ENCODE measurements at regions not wholly inside any gene's neighbourhood (a gene's known extent, or its start where the extent isn't known, plus 50 kb on each side); places are given as distances from the start of the nearest gene placed in this dataset.
A peak's percentile ranks its signal among the peaks of the same experiment; 100 is the strongest.

- WGBS (ENCODE audit: insufficient coverage): 67% methylated on average over 1 of the region's 2 CpGs
- Histone ChIP-seq H3K4me1 (ENCODE audit: control insufficient read depth, insufficient read depth, low read length) (no peaks in the 10 kb centered on the region), H3K36me3 (ENCODE audit: control insufficient read depth, insufficient read depth, low read length) (no peaks in the 10 kb centered on the region), H3K9me3 (replicated peaks; ENCODE audit: control insufficient read depth, low read depth, low read length) (no peaks in the 10 kb centered on the region), H3K27me3 (ENCODE audit: control insufficient read depth, insufficient read depth, low read length) (no peaks in the 10 kb centered on the region), H3K27ac (ENCODE audit: low read length) (no peak overlapping the region), H3K4me3 (ENCODE audit: low read length) (no peak overlapping the region)
- no peak for DNase-seq
Measured at GRCh38 chr2:126392889-126393288, 263.1 kb upstream of the GYPC start.

GRCh38 chr2:126399001-126399400, 257.0 kb upstream of the GYPC start:
- no peak for DNase-seq
- Histone ChIP-seq H3K27me3 (ENCODE audit: control insufficient read depth, insufficient read depth, low read length) (no peaks in the 10 kb centered on the region), H3K9me3 (replicated peaks; ENCODE audit: control insufficient read depth, low read depth, low read length) (no peaks in the 10 kb centered on the region), H3K4me1 (ENCODE audit: control insufficient read depth, insufficient read depth, low read length) (no peaks in the 10 kb centered on the region), H3K4me3 (ENCODE audit: low read length) (no peak overlapping the region), H3K36me3 (ENCODE audit: control insufficient read depth, insufficient read depth, low read length) (no peaks in the 10 kb centered on the region), H3K27ac (ENCODE audit: low read length) (no peak overlapping the region)
- no CpG with 5 or more reads among the region's 2 CpGs for WGBS (ENCODE audit: insufficient coverage)

GRCh38 chr2:126403039-126403628, 252.8 kb upstream of the GYPC start:
- no peaks in the 10 kb centered on the region for H3K36me3 ChIP-seq (ENCODE audit: control insufficient read depth, insufficient read depth, low read length)
- peak; percentile 6 for DNase-seq
- H3K9me3 ChIP-seq (replicated peaks; ENCODE audit: control insufficient read depth, low read depth, low read length): no peaks in the 10 kb centered on the region
- H3K4me1 ChIP-seq (ENCODE audit: control insufficient read depth, insufficient read depth, low read length): no peaks in the 10 kb centered on the region
- H3K4me3 ChIP-seq (ENCODE audit: low read length): no peak overlapping the region
- WGBS (ENCODE audit: insufficient coverage): 82% methylated on average over 4 of the region's 5 CpGs
- H3K27me3 ChIP-seq (ENCODE audit: control insufficient read depth, insufficient read depth, low read length): no peaks in the 10 kb centered on the region
- no peak overlapping the region for H3K27ac ChIP-seq (ENCODE audit: low read length)

- no peaks in the 10 kb centered on the region for H3K9me3 ChIP-seq (replicated peaks; ENCODE audit: control insufficient read depth, low read depth, low read length)
- H3K4me1 ChIP-seq (ENCODE audit: control insufficient read depth, insufficient read depth, low read length): no peaks in the 10 kb centered on the region
- no peaks in the 10 kb centered on the region for H3K36me3 ChIP-seq (ENCODE audit: control insufficient read depth, insufficient read depth, low read length)
- 40% methylated on average over 1 of the region's 4 CpGs for WGBS (ENCODE audit: insufficient coverage)
- no peaks in the 10 kb centered on the region for H3K27me3 ChIP-seq (ENCODE audit: control insufficient read depth, insufficient read depth, low read length)
- H3K27ac ChIP-seq (ENCODE audit: low read length): no peak overlapping the region
- no peak overlapping the region for H3K4me3 ChIP-seq (ENCODE audit: low read length)
- no peak for DNase-seq
Measured at GRCh38 chr2:126406267-126406666, 249.7 kb upstream of the GYPC start.

- Histone ChIP-seq H3K36me3 (ENCODE audit: control insufficient read depth, insufficient read depth, low read length) (no peaks in the 10 kb centered on the region), H3K9me3 (replicated peaks; ENCODE audit: control insufficient read depth, low read depth, low read length) (no peaks in the 10 kb centered on the region), H3K27ac (ENCODE audit: low read length) (no peak overlapping the region), H3K4me3 (ENCODE audit: low read length) (no peak overlapping the region), H3K4me1 (ENCODE audit: control insufficient read depth, insufficient read depth, low read length) (no peaks in the 10 kb centered on the region), H3K27me3 (ENCODE audit: control insufficient read depth, insufficient read depth, low read length) (no peaks in the 10 kb centered on the region)
- DNase-seq: no peak
Measured at GRCh38 chr2:126408671-126409070, 247.3 kb upstream of the GYPC start.

- no CpG with 5 or more reads among the region's 3 CpGs for WGBS (ENCODE audit: insufficient coverage)
- no peaks in the 10 kb centered on the region for H3K4me1 ChIP-seq (ENCODE audit: control insufficient read depth, insufficient read depth, low read length)
- H3K27ac ChIP-seq (ENCODE audit: low read length): no peak overlapping the region
- H3K36me3 ChIP-seq (ENCODE audit: control insufficient read depth, insufficient read depth, low read length): no peaks in the 10 kb centered on the region
- DNase-seq: no peak
- no peaks in the 10 kb centered on the region for H3K27me3 ChIP-seq (ENCODE audit: control insufficient read depth, insufficient read depth, low read length)
- H3K9me3 ChIP-seq (replicated peaks; ENCODE audit: control insufficient read depth, low read depth, low read length): no peaks in the 10 kb centered on the region
- no peak overlapping the region for H3K4me3 ChIP-seq (ENCODE audit: low read length)
Measured at GRCh38 chr2:126409850-126410249, 246.1 kb upstream of the GYPC start.

GRCh38 chr2:126413079-126413478, 242.9 kb upstream of the GYPC start:
- Histone ChIP-seq H3K9me3 (replicated peaks; ENCODE audit: control insufficient read depth, low read depth, low read length) (no peaks in the 10 kb centered on the region), H3K27me3 (ENCODE audit: control insufficient read depth, insufficient read depth, low read length) (no peaks in the 10 kb centered on the region), H3K27ac (ENCODE audit: low read length) (no peak overlapping the region), H3K4me3 (ENCODE audit: low read length) (no peak overlapping the region), H3K36me3 (ENCODE audit: control insufficient read depth, insufficient read depth, low read length) (no peaks in the 10 kb centered on the region), H3K4me1 (ENCODE audit: control insufficient read depth, insufficient read depth, low read length) (no peaks in the 10 kb centered on the region)
- WGBS (ENCODE audit: insufficient coverage): no CpG with 5 or more reads among the region's 4 CpGs
- DNase-seq: no peak

- Histone ChIP-seq H3K4me1 (ENCODE audit: control insufficient read depth, insufficient read depth, low read length) (no peaks in the 10 kb centered on the region), H3K27ac (ENCODE audit: low read length) (no peak overlapping the region), H3K9me3 (replicated peaks; ENCODE audit: control insufficient read depth, low read depth, low read length) (peaks cover 4% of the 10 kb centered on the region), H3K4me3 (ENCODE audit: low read length) (no peak overlapping the region), H3K36me3 (ENCODE audit: control insufficient read depth, insufficient read depth, low read length) (no peaks in the 10 kb centered on the region), H3K27me3 (ENCODE audit: control insufficient read depth, insufficient read depth, low read length) (no peaks in the 10 kb centered on the region)
- no peak for DNase-seq
Measured at GRCh38 chr2:126419403-126419802, 236.6 kb upstream of the GYPC start.

GRCh38 chr2:126425943-126426342, 230.0 kb upstream of the GYPC start:
- no peaks in the 10 kb centered on the region for H3K27me3 ChIP-seq (ENCODE audit: control insufficient read depth, insufficient read depth, low read length)
- WGBS (ENCODE audit: insufficient coverage): no CpG with 5 or more reads among the region's 1 CpG
- no peak overlapping the region for H3K27ac ChIP-seq (ENCODE audit: low read length)
- no peak overlapping the region for H3K4me3 ChIP-seq (ENCODE audit: low read length)
- H3K36me3 ChIP-seq (ENCODE audit: control insufficient read depth, insufficient read depth, low read length): no peaks in the 10 kb centered on the region
- no peak for DNase-seq
- peaks cover 3% of the 10 kb centered on the region for H3K4me1 ChIP-seq (ENCODE audit: control insufficient read depth, insufficient read depth, low read length)
- no peaks in the 10 kb centered on the region for H3K9me3 ChIP-seq (replicated peaks; ENCODE audit: control insufficient read depth, low read depth, low read length)

GRCh38 chr2:126429103-126429502, 226.9 kb upstream of the GYPC start:
- no peaks in the 10 kb centered on the region for H3K36me3 ChIP-seq (ENCODE audit: control insufficient read depth, insufficient read depth, low read length)
- no peak for DNase-seq
- no peaks in the 10 kb centered on the region for H3K9me3 ChIP-seq (replicated peaks; ENCODE audit: control insufficient read depth, low read depth, low read length)
- H3K4me3 ChIP-seq (ENCODE audit: low read length): no peak overlapping the region
- no peak overlapping the region for H3K27ac ChIP-seq (ENCODE audit: low read length)
- peaks cover 3% of the 10 kb centered on the region for H3K4me1 ChIP-seq (ENCODE audit: control insufficient read depth, insufficient read depth, low read length)
- H3K27me3 ChIP-seq (ENCODE audit: control insufficient read depth, insufficient read depth, low read length): no peaks in the 10 kb centered on the region

GRCh38 chr2:126431136-126431535, 224.8 kb upstream of the GYPC start:
- H3K27ac ChIP-seq (ENCODE audit: low read length): no peak overlapping the region
- H3K36me3 ChIP-seq (ENCODE audit: control insufficient read depth, insufficient read depth, low read length): no peaks in the 10 kb centered on the region
- no peaks in the 10 kb centered on the region for H3K27me3 ChIP-seq (ENCODE audit: control insufficient read depth, insufficient read depth, low read length)
- no peak overlapping the region for H3K4me3 ChIP-seq (ENCODE audit: low read length)
- DNase-seq: peak; percentile 76
- H3K4me1 ChIP-seq (ENCODE audit: control insufficient read depth, insufficient read depth, low read length): peaks cover 3% of the 10 kb centered on the region
- no CpG with 5 or more reads among the region's 4 CpGs for WGBS (ENCODE audit: insufficient coverage)
- no peaks in the 10 kb centered on the region for H3K9me3 ChIP-seq (replicated peaks; ENCODE audit: control insufficient read depth, low read depth, low read length)
